HG02938 (cell line): ENCODE measurements at regions not wholly inside any gene's neighbourhood (a gene's known extent, or its start where the extent isn't known, plus 50 kb on each side); places are given as distances from the start of the nearest gene placed in this dataset.

Experiments
- ATAC-seq: cut with Tn5 transposase; IDR thresholded peaks from one replicate; pipeline ENCODE4 v1.9.1; 2021; ENCODE audit warnings: mild to moderate bottlenecking, moderate library complexity; ENCODE audit not compliant: unreplicated experiment

DNA sequence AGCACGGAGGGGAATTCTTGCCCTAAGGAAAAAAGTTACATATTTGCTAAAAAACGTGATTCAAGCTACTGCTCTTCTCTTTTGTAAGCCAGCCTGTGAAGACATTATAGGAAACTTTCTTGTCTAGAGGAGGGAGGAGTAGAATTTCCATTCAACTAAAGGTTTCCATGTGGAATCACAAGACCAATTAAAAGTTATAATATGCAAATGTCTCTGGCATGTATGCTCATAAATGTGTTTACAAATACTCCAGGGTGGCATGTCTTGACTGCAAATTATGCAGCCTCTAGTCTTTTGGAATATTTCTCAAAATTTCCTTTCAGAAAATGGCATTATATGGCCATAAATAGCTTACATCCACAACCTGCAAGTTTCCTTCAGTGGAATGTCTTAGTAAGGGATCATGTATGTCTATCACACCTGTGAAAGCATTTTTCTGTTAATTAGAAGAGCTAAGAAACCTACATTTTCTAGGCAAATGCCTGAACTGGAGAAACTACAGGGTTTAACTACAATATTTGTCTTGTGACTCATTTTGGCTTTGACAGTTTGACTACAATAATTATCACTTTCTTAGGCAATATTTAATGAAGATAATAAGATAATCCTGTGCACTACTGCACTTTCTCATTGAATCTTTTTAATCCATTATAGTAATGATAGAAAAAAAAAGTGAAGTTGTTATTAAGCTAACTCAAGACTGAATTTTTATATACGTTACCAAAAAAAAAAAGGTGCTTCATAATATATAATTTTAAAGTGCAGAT, 111.1 kb upstream of the C10orf90 start:
- ATAC-seq: no peak

DNA sequence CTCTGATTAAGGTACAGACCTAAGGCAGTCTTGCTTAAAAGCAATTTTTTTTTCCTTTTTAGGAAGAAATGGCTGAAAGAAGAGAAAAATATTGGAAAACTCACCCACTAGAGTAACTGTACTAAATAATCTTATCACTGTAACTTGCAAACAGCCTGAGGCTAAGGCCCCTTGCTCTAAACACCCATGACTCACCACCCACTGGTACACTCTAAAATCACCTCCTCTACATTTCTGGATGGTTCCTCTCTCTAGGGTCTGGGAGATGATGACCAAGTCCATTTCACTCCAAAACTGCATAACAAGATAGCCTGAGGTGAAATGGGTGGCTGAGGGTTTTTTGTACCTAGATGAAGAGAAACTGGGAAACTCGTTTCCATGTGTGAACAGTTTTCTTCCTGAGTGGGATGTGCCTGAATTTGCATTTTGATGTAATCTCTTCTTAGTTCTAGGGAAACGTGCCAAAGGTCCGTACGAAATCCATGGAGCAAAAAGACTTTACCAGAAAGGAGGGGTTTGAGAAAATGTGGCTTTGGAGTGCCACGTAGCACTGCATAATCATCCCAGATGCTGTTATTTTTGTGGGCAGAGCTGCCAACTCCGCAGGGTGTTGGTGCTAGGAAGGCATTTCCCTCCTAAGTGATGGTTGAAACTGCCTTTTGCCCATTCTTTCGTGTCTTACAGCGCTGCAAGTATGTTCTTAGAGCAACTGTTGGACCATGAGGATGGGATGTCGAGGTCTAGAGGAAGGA, 113.5 kb upstream of the C10orf90 start:
- no peak for ATAC-seq

DNA sequence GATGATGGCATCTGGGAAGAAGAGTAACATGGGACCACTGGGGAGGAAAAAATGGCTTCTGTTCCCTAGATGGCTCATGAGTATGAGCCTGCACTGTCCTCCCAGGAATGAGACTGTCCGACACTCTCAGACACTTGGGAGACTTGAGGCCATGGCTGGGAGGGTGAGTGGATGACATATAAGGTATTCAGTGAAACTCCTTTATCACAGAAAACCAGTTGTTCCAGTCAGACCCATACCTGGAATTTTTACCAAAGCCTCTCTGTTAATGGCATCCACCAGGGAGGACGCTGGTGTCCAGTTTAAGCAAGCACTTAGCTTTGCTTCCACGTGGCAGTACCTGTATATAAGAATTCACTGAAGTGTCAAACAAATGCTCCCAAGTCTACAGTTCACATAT, 116.7 kb upstream of the C10orf90 start:
- ATAC-seq: no peak

DNA sequence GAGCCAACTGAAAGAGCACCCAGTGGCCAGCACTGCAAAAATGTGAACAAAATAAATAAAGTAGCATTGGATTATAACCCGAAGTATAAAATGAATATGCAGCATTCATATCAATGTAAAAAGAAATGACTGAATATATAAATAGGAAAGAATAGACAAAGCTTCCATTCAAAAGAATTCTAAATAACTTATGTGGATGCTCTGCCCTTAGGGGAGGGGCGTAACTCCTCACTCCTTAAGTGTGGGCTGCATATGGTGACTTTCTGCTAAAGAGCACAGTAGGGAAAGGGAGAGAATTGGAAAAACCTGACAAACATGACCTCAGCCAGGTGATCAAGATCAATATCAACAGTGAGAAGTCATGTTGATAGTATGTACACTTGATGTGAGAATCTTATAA, 109.9 kb upstream of the DOCK1 start:
- ATAC-seq: no peak

DNA sequence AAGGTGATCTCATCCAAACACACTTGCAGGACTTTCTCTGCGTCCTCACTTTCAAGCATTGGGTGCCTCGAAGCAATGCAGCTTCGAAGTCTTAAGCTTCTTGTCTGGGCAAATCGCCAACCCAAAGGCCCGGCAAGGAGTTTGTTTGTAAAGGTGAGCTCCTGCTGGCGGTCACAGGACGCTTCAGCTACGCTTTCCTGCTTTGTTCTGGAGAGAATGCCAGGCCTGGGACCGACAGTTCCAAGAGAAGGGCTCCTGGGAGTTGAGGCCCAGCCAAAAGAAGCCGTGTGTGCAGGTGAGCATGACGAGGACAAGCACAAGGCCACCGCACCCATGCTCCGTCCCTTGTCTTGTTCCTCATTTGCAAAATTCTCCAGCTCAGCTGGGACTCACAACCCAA, 106.6 kb upstream of the DOCK1 start:
- no peak for ATAC-seq

DNA sequence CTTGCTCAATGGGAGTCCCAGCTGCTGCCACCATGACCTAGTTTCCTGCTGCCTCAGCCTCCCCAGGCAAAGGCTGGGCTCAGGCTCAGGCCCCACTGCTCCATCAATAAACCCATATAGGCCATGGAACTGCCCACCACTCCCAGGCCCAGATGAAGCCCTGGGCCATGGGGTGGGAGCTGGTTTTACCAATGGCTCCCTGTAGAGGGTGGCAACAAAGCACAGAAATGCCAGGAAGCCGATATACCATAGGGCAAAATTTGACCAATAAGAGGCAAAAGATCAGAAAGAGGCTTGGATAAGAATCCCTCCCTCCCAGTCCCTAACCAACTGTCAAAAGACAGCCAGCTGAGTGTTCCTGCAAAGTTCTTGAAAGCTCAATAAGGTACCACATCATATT, 101.8 kb upstream of the DOCK1 start:
- no peak for ATAC-seq

DNA sequence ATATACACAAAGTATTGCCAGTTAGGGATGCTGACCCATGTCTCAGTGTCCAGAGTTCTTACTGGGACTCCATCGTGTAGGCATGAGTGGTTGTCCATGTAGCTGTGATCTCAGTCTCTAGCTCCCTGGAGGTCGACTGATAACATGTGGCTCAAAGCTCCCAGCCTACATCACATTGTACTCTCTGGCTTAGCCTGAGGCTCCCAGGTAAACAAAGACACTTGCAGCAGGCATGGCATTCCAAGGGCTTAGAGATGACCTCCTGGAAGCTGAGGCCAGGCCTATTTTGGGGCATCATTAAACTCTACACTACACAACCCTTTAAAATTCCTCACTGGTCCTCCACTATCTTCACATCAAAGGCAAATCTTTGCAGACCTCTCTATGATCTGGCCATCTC, 100.8 kb upstream of the DOCK1 start:
- no peak for ATAC-seq

DNA sequence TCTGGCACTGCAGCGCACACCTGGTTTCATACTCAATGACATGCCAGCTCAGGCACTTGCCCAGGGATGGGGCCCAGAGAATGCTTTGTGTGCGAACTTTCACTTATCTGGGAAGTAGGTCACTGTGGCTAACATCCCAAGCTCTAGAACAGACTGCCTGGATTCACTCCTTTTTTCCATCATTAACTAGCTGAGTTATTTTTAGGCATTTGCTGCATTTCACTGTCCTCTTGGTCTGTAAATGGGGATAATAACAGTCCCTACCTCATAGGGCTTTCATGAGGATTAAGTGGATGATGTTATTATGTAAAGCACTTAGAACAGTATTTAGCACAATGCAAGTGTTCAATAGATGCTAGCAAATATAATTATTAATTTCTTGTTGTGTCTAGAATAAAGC, 98.7 kb upstream of the DOCK1 start:
- ATAC-seq: no peak

DNA sequence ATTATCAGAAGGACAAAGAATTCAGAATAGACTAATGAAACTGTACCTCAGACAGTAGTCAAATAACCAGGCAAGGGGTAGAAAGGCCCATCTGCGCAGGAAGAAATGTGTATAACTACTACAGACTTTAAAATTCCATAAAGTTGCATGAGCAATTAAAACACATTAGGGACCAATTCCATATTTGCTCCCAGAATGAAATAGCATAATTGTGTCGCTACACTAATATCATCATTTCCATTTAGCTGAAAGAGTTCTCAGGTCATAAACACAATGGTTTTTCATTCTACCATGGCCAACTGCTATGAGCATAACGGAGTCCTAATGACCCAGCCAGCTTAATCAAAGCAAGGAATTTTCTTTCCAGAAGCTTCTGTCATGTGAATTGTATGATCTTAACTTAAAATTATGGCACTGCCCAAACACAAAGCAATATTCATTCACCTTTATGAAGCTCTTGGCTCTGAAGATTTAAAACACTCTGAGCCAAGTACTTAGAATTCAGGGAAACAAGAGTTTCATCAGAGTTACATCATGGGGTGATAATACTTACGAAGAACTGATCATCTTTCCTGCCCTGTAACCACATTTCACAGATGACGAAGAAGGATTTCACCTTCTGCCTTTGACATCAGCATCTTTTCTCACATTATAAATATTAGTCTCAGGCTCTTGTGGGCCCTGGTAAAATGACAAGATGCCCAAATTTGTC, 98.1 kb upstream of the DOCK1 start:
- no peak for ATAC-seq

DNA sequence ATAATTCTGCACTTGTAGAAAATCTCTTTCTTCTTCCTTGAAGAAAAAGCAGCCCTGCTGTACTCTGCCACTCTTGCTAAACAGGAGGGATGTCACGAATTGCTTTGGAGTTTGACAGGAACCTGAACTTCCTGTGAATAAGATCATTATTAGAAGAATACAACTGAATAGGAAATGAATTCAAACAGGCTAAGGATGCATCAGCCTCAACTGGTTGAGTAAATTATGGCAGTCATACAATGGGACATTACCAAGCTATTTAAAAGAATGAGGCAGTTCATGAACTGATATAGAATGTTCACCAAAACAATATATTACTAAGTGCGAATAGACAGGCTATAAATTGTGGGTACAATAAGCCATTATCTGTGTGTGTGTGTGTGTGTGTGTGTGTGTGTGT, 97.1 kb upstream of the DOCK1 start:
- no peak for ATAC-seq

DNA sequence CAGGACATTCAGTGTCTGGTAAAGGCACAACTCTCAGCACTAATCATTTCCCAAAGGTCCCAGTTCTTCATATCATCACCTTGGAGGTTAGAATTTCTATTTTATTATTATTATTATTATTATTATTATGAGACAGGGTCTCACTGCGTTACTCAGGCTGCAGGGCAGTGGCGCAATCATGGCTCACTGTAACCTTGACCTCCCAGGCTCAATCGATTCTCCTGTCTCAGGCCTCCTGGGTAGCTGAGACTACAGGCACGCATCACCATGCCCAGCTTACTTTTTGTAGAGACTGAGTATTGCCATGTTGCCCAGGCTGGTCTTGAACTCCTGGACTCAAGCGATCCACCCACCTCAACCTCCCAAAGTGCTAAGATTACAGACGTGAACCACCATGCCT, 91.8 kb upstream of the DOCK1 start:
- no peak for ATAC-seq

DNA sequence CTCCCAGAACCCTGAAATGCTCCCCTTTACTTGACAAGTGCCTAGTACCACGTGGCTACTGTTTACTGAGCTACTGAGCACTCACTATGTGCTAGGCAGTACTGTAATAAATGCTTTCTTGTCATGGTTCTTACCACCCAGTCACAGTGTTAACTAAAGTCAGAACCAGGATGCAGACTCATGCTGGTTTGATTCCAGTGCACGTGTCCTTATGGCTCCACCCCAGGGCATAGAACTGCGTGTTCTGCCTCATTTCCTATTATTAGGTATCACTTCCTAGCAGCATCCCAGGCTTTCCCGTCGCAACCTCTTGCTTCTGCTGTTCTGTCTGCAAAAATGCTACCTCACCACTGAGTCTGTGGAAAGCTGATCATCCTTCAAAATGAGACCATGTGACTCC, 71.7 kb upstream of the DOCK1 start:
- ATAC-seq: no peak

DNA sequence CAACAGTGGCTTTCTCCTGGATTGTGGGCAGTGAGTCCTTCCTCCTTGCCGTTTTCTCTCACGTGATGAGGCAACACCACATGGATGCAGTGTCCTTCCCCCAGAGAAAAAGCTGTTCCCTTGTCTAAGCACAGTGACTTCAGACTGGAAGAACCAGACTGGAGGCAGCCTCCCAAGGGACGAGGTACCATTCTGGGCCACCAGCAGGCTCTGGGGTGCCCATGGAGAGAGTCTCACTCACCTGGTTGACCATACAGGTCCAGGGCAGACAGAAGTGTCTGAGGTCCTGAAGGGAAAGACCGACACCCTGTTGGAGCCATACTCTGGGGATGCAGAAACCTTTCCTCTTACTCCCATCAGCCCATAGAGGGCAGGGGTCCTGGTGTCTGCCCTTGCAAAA, 69.2 kb upstream of the DOCK1 start:
- ATAC-seq: no peak

DNA sequence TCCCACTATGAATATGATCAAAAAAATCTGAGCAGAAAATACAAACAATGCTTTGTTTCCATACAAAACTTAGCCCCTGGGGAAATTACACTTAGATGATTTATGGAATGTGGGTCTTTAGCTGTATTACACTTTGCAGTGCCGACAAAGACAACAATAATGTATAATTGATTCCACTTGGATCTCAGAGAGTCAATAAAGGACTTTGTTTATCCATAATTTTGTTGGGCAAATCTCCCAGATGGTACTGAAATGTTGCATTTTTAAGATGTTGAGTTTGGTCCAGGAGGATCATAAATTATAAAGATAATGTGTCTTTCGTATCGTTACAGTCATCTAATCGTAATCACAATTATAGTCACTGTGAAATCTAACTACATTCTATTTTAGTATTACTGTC, 66.9 kb upstream of the DOCK1 start:
- ATAC-seq: no peak

DNA sequence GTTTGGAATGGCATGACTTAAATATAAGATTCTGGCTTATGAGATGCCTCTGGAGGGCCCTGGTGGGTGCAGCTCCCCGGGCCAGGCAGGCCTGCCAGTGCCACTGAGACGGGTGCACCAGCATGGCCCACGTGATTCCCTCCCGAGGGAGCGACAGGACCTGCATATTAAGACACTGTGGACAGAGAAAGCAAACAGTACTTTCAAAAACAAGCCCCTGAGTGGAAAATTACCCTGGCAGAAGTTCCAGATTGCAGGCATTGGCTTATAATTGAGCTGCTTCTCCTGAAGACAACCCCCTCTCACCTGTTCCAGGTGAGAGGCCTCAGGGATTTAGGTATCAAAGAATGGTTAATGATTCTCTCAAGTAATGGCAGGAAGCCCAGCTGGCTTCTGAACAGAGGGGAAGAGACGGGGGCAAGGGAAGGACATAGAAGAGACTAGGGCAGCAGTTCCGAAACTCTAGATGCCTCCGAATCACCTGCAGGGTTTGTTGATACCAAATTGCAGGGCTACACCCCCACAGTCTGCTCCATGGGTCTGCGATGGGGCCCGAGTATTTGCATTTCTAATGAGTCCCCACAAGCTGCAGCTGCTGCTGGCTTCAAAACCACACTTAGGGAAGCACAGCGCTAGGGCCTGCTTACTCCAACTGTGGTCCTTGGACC, 66.0 kb upstream of the DOCK1 start:
- ATAC-seq: no peak

DNA sequence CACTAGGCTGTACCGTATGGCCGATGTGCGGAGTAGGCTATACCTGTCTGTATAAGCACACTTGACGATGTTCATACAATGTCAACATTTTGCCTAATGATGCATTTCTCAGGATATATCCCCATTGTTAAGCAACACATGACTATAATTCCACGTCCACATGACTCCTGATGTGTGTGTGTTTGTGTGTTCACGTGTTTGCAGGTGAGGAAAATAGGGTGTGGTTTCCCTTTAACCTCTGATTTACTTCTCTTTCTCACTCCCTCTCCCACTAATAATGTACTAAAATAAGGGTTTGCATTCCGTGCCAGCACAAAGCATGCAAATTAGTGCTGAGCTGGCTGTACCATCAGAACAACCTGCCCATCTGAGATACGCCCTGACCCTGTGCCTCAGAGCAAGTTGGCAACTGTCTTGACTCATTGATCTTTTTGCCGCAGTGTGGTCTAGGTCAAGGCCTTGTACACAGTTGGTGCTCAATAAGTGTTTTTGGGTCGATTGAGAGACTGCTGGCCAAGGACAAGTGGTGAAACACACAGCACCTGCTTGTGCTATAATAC, 64.6 kb upstream of the DOCK1 start:
- no peak for ATAC-seq

DNA sequence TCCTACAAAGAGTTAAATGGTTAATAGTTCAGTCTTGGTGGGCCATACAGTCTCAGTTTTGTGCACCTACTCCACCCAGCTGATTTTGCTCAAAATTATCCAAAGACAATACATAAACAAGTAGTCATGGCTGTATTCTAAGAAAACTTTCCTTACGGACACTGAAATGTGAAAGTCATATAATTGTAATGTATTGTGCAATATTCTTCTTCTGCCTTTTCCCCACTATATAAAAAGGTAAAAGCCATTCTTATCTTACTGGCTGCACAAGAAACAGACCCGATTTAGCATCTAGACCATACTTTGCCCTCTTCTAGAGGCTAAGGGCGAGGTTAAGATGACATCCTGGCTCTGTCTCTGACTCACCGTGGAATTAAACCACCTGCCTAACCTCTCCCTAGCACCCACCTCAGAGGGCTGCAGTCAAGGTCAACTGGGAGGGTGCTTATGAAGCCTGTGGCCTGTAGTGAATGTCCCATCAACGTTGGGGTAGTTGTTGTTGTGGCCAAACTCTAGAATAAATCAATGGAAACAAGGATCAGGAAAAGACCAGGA, 63.8 kb upstream of the DOCK1 start:
- no peak for ATAC-seq

DNA sequence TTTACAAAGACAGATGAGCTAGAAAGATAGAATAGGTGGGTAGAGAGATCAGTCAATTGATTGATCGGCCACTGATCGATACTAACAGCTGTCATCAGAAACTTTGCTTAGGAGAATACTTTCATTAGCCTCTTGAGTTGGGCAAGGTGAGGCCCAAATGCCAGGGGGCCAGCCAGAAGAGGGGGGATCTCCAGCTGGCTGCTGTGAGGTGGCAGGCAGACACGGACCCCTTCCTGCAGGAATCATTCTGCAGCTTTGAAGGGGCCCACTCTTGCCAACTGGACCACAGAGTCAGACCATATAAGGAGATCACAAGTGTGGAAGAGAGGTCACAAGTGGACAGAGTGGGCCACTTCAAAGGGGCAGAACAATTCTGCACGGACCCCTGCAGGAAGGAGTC, 62.9 kb upstream of the DOCK1 start:
- no peak for ATAC-seq

DNA sequence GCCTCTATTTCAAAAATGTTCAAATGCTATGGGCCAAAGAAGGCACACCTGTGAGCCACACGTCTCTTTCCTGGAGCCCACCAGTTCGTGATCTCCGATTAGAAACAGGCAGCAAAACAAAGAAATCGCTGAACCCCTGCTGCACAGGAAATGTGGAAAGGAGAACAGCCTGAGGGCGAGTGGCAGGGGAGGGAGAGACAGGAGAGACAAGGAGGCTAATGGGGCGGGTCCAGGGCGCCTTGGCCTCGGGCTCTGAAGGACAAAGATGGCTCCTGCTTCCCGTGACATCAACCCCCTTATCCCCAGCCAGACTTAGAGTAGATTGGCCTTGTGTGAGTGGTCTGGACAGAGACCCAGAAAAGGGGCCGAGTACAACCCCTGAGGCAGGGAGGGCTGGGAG, 62.4 kb upstream of the DOCK1 start:
- no peak for ATAC-seq

DNA sequence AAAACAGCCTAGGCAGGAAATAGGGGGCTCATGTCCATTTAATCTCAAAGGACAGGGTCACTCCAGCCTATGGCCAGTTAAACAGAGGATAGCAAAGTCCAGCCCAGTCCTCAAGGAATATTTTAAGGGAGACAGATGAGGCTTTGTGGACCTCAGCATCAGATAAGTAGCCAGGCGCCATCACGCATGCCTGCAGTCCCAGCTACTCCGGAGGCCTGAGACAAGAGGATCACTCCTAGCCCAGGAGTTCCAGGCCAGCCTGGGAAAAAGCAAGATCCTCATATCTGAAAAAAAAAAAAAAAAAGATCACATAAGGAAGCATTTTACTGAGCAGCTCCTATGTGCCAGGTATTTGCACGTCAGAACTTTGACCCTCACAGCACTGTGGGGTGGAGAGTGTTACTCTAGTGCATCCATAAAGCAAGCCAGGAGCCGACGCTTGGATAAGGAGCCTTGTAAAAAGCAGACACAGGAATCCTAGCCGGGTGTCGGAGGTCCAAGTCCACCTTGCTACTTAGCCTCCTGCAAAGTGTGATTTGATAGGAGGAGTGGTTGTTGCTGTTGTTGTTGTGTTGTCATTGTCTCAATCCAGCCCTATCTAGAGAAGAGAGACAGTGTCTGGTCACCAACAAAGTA, 61.8 kb upstream of the DOCK1 start:
- no peak for ATAC-seq
